HEK293T (cell line): ENCODE measurements at regions not wholly inside any gene's neighbourhood (a gene's known extent, or its start where the extent isn't known, plus 50 kb on each side); places are given as distances from the start of the nearest gene placed in this dataset.

Experiments
- ELF4 ChIP-seq: fragments of 450-650 bp; IDR thresholded peaks from 2 replicates; pipeline ENCODE4 v1.6.1; 2017; ENCODE audit warnings: antibody characterized with exemption
- FOXM1 ChIP-seq: fragments of 450-650 bp; IDR thresholded peaks from 2 replicates; pipeline ENCODE4 v1.6.1; 2017; ENCODE audit warnings: mild to moderate bottlenecking, borderline replicate concordance

GRCh38 chr16:85522842-85523601 is 90.1 kb upstream of the GSE1 start:
- TF ChIP-seq ELF4 (no peak), FOXM1 (no peak)
